ENCODE measurements at regions not wholly inside any gene's neighbourhood (a gene's known extent, or its start where the extent isn't known, plus 50 kb on each side); places are given as distances from the start of the nearest gene placed in this dataset.
"Not testable (repeated sequence)": the region's sequence is repeated elsewhere in the genome, so short reads cannot be mapped to it uniquely, and the experiment has no call there.

DNA sequence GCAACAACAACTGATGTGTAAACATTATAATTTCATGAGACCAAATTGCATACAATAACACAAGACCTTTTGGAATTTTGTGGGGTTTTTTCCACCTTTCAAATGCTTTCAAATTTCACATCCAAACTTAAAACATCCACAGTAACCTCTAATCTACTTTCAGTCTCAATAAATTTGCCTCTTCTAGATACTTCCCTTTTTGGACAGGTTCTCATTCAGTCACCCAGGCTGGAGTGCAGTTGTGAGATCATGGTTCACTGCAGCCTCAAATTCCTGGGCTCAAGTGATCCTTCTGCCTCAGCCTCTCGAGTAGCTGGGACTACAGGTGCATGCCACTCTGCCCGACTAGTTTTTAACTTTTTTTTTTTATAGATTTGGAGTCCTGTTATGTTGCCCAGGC lies 556.6 kb downstream of the NLGN4X start:
- Mint-ChIP-seq H3K27me3 (no peaks in the 10 kb centered on the region), H3K27ac (no peak overlapping the region)

DNA sequence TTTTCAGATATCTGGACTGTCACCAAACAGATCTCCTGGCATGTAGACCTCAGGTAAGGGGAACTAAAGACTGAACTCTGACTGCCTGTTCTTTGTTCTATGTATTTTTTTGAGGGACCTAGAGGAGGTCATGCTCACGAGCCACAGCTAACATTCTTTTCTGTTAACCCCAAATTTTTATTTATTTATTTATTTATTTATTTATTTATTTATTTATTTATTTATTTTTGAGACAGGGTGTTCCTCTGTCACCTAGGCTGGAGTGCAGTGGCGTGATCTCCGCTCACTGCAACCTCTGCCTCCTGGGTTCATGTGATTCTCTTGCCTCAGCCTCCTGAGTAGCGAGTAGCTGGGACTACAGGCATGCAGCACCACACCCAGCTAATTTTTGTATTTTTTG lies 562.0 kb downstream of the NLGN4X start:
- H3K4me3 Mint-ChIP-seq; H3K27ac Mint-ChIP-seq; DNase-seq; H3K36me3 Mint-ChIP-seq (ENCODE audit: low read depth); H3K9me3 ChIP-seq (ENCODE audit: control insufficient read depth, low read length, poor library complexity, severe bottlenecking); H3K4me1 Mint-ChIP-seq; ATAC-seq; H3K27me3 Mint-ChIP-seq: not testable (repeated sequence)

More for the DNA sequence above, 556.6 kb downstream of the NLGN4X start:
- Mint-ChIP-seq H3K4me1 (no peaks in the 10 kb centered on the region), H3K4me3 (no peak overlapping the region), H3K36me3 (ENCODE audit: low read depth) (no peaks in the 10 kb centered on the region)
- DNase-seq, result no peak
- H3K9me3 ChIP-seq (ENCODE audit: control insufficient read depth, low read length, poor library complexity, severe bottlenecking), result no peaks in the 10 kb centered on the region
- ATAC-seq, result no peak

DNA sequence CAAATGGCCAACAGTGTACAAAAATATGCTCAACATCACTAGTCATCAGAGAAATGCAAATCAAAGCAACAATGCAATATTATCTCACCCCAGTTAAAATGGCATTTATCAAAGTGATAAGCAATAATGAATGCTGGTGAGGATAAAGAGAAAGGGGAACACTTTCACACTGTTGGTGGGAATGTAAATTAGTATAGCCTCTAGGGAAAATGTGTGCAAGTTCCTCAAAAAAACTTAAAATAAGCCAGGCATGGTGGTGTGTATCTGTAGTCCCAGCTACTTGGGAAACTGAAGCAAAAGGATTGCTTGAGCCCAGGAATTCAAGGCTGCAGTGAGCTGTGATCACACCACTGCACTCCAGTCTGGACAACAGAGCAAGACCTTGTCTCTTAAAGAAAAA lies 572.1 kb downstream of the NLGN4X start:
- Mint-ChIP-seq H3K36me3 (ENCODE audit: low read depth) (no peaks in the 10 kb centered on the region), H3K27me3 (no peaks in the 10 kb centered on the region), H3K4me3 (no peak overlapping the region), H3K4me1 (no peaks in the 10 kb centered on the region), H3K27ac (no peak overlapping the region)
- no peak for DNase-seq
- H3K9me3 ChIP-seq (ENCODE audit: control insufficient read depth, low read length, poor library complexity, severe bottlenecking), result no peaks in the 10 kb centered on the region
- no peak for ATAC-seq

DNA sequence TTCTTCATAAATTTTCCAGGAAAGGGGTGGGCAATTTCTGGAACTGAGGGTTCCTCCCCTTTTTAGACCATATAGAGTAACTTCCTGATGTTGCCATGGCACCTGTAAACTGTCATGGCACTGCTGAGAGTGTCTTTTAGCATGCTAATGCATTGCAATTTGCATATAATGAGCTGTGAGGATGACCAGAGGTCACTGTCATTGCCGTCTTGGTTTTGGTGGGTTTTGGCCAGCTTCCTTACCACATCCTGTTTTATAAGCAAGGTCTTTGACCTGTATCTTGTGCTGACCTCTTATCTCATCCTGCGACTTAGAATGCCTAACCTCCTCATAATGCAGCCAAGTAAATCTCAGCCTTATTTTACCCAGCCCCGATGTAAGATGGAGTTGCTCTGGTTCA lies 577.8 kb downstream of the NLGN4X start:
- no peak overlapping the region for H3K4me3 Mint-ChIP-seq
- no peaks in the 10 kb centered on the region for H3K4me1 Mint-ChIP-seq
- ATAC-seq (no peak), DNase-seq (no peak)
- H3K36me3 Mint-ChIP-seq (ENCODE audit: low read depth), result no peaks in the 10 kb centered on the region
- H3K27ac Mint-ChIP-seq, result no peak overlapping the region
- no peaks in the 10 kb centered on the region for H3K27me3 Mint-ChIP-seq
- no peaks in the 10 kb centered on the region for H3K9me3 ChIP-seq (ENCODE audit: control insufficient read depth, low read length, poor library complexity, severe bottlenecking)

DNA sequence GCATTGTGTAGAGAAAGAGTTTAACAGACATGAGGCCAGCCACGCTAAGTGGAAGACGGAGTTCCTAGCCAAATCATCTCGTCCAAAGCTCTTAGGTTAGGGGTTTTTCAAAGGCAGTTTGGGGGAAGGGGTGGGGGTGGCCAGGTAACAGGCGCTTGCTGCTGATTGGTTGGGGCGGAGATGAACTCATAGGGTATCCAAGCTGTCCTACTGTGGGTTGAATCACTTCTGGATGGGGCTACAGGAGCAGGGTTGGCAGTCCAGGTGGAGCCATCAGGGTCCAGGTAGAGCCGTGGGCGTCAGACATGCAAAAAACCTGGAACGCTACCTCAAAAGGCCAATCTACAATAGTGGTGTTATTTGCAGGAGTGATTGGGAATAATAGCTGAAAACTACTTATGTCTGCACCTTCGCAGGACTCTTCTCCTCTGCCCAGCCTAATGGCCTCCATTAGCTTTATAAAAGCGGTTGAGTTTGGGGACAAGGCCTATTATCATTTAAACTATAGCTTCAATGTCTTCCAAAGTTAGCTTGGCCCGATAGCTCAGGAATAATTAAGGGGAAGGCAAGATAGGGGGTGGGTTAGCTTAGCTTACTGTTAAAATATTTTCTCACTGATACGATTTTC lies 579.6 kb downstream of the NLGN4X start:
- H3K27me3 Mint-ChIP-seq, result no peaks in the 10 kb centered on the region
- H3K4me1 Mint-ChIP-seq, result no peaks in the 10 kb centered on the region
- H3K4me3 Mint-ChIP-seq, result no peak overlapping the region
- H3K36me3 Mint-ChIP-seq (ENCODE audit: low read depth), result no peaks in the 10 kb centered on the region
- no peak overlapping the region for H3K27ac Mint-ChIP-seq
- ATAC-seq, result no peak
- H3K9me3 ChIP-seq (ENCODE audit: control insufficient read depth, low read length, poor library complexity, severe bottlenecking), result no peaks in the 10 kb centered on the region
- no peak for DNase-seq

DNA sequence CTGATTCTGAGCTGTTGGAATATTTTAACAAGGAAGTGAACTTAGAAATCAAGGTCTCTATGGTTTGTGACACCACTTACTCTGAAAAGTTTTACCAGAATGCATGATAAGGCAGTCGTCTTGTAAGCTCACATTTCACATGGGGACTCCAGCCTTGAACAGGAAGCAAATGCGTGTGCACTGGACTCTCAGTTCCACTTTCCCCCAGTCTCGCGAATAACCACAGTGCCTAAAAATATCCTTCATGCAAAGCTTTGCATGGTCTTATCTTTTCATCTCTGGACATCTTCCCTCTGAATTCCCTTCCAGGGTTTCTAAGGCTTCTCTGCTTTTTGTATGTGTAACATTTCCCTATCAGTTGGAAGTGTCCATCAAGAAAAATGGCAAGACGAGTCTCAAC lies 581.8 kb downstream of the NLGN4X start:
- no peak for ATAC-seq
- H3K9me3 ChIP-seq (ENCODE audit: control insufficient read depth, low read length, poor library complexity, severe bottlenecking), result no peaks in the 10 kb centered on the region
- Mint-ChIP-seq H3K27me3 (no peaks in the 10 kb centered on the region), H3K27ac (no peak overlapping the region), H3K36me3 (ENCODE audit: low read depth) (no peaks in the 10 kb centered on the region), H3K4me3 (no peak overlapping the region), H3K4me1 (no peaks in the 10 kb centered on the region)
- no peak for DNase-seq

DNA sequence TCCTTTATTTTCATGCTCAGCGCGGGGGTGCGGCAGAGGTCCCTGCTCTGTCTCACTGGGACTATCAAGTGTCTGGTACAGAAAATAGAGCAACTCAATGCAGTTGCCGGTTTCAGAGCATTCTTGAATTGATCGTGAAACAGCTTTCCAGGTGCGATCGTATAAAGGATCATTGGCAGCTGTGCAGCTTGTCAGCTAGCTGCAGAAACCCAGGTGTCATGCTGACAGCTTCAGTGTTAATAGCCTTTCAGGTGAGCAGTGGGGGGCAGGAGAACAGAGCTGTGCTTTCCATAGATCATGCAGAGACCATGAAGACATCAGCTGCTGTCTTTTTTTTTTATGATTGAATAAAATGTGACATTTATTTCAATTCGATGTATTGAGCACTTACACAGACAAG lies 583.9 kb downstream of the NLGN4X start:
- ATAC-seq (no peak), DNase-seq (no peak)
- H3K36me3 Mint-ChIP-seq (ENCODE audit: low read depth), result no peaks in the 10 kb centered on the region
- no peaks in the 10 kb centered on the region for H3K9me3 ChIP-seq (ENCODE audit: control insufficient read depth, low read length, poor library complexity, severe bottlenecking)
- H3K4me1 Mint-ChIP-seq, result no peaks in the 10 kb centered on the region
- H3K27me3 Mint-ChIP-seq, result no peaks in the 10 kb centered on the region
- H3K27ac Mint-ChIP-seq, result no peak overlapping the region
- H3K4me3 Mint-ChIP-seq, result no peak overlapping the region

DNA sequence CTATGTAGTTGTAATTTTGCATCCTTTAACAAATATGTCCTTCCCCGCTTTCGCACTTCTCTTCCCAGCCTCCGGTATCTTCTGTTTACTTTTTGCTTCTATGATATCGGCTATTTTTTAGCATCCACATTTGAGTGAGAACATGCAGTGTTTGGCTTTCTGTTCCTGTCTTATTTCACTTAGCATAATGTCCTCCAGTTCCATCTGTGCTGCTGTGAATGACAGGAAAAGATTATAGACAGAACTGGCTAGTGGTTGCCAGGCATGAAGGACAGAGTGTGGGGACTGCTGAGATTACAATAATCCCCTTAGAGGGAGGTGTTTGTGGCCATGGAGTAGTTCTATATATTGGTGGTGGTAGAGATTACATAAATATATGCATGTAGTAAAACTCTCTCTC lies 588.6 kb downstream of the NLGN4X start:
- Mint-ChIP-seq H3K27ac (no peak overlapping the region), H3K4me3 (no peak overlapping the region), H3K27me3 (no peaks in the 10 kb centered on the region), H3K4me1 (no peaks in the 10 kb centered on the region), H3K36me3 (ENCODE audit: low read depth) (no peaks in the 10 kb centered on the region)
- ATAC-seq (no peak), DNase-seq (no peak)
- no peaks in the 10 kb centered on the region for H3K9me3 ChIP-seq (ENCODE audit: control insufficient read depth, low read length, poor library complexity, severe bottlenecking)

DNA sequence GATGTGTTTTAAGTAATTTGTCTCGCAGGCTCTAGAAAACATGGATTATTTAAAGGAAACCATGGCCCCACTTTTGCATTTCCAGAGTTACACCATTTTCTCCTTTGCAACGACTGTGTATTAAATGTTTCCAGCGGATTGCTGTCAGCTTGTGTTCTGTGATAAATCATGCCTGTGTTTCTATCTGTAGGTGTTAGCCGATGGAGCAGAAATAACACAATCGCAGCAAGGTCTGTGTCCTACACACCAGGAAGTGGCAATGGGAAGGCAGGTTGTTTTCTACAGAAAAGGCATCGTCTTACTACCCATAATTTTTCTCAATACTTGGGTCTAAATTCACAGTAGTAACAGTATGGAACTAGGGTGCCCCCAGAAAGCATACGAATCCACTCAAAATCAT lies 590.1 kb downstream of the NLGN4X start:
- H3K4me3 Mint-ChIP-seq, result no peak overlapping the region
- H3K9me3 ChIP-seq (ENCODE audit: control insufficient read depth, low read length, poor library complexity, severe bottlenecking), result no peaks in the 10 kb centered on the region
- H3K36me3 Mint-ChIP-seq (ENCODE audit: low read depth), result no peaks in the 10 kb centered on the region
- H3K27ac Mint-ChIP-seq, result no peak overlapping the region
- H3K27me3 Mint-ChIP-seq, result no peaks in the 10 kb centered on the region
- no peaks in the 10 kb centered on the region for H3K4me1 Mint-ChIP-seq
- ATAC-seq (no peak), DNase-seq (no peak)

DNA sequence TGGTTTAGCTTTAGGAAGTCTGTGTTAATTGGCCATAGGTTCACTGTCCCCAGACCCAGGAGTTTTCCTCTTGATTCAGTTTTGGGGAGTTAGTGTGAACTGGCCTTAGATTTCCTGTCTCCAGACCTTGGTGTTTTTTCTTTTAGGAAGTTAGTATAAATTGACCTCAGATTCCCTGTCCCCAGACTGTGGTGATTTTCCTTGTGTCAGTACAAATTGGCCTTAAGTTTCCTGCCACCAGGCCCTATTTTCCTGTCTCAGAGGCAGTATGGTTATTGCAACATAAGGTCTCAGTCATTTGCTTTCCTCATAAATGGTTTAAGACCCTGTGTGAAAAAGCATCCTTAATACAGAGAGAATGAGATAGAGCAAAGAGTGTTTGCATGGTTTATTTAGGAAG lies 595.8 kb downstream of the NLGN4X start:
- DNase-seq (no peak), ATAC-seq (no peak)
- H3K27me3 Mint-ChIP-seq, result no peaks in the 10 kb centered on the region
- H3K4me1 Mint-ChIP-seq, result no peaks in the 10 kb centered on the region
- no peak overlapping the region for H3K27ac Mint-ChIP-seq
- H3K36me3 Mint-ChIP-seq (ENCODE audit: low read depth), result no peaks in the 10 kb centered on the region
- peaks cover 3% of the 10 kb centered on the region for H3K9me3 ChIP-seq (ENCODE audit: control insufficient read depth, low read length, poor library complexity, severe bottlenecking)
- H3K4me3 Mint-ChIP-seq, result no peak overlapping the region

DNA sequence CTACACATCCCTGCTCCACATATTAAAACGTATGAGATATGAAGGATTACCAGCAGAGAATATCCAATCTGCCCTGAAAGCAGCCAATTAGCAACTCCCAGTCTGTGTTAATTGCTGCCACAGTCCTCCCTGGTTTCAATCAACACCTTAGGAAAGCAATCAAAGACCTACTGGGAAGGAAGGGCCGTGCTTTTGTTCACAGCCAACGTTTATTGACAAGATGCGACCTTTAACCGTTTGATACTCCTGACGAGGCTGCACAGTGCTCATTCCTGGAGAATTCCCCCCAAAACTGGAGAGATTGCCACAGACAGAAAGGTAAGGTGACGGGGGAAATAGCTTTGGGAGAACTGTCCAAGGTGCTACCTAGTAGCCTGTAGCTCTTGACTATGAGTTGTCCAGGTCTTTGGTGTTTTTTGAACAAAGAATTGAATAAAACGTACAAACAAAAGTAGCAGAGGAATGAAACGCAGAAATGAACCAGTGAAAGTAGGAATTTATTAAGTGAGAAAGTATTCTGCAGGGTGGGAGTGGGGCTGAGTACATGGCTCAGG lies 596.5 kb downstream of the NLGN4X start:
- Mint-ChIP-seq H3K4me1 (no peaks in the 10 kb centered on the region), H3K27ac (no peak overlapping the region), H3K27me3 (no peaks in the 10 kb centered on the region), H3K4me3 (no peak overlapping the region), H3K36me3 (ENCODE audit: low read depth) (no peaks in the 10 kb centered on the region)
- ATAC-seq (no peak), DNase-seq (no peak)
- H3K9me3 ChIP-seq (ENCODE audit: control insufficient read depth, low read length, poor library complexity, severe bottlenecking), result peaks cover 3% of the 10 kb centered on the region

DNA sequence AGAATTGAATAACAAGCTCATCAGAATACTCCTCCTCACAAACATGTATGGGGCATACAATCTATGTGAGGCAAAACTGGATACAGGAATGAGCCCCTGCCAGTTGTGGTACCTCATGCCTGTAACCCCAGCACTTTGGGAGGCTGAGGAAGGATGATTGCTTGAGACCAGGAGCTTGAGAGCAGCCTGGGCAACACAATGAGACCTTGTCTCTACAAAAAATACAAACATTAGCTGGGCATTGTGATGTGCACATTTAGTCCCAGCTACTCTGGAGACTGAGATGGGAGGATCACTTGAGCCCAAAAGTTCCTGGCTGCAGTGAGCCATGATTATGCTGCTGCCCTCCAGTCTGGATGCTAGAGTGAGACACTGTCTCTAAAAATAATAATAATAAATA lies 611.0 kb downstream of the NLGN4X start:
- H3K36me3 Mint-ChIP-seq (ENCODE audit: low read depth), result no peaks in the 10 kb centered on the region
- no peak overlapping the region for H3K27ac Mint-ChIP-seq
- ATAC-seq, result no peak
- no peaks in the 10 kb centered on the region for H3K4me1 Mint-ChIP-seq
- no peak overlapping the region for H3K4me3 Mint-ChIP-seq
- no peak for DNase-seq
- H3K9me3 ChIP-seq (ENCODE audit: control insufficient read depth, low read length, poor library complexity, severe bottlenecking), result no peaks in the 10 kb centered on the region
- H3K27me3 Mint-ChIP-seq, result no peaks in the 10 kb centered on the region

DNA sequence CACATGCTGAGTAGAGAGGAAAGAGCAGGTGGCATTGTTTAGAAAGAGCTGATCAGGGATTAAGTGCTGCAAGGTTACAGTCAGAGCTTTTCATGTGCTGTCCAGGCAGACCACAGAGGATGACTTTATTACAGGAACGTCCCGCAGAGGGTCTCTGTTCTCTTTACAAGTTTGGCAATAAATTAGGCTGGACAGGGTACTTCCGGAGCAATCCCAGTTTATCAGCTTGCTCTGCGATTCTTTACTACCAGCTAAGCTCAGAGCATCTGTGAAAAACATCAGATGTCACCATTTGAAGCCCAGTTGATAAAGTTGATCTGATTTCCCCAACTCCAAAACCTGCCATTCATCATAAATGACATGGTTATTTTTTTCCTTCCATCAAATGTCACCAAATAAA lies 633.1 kb downstream of the NLGN4X start:
- Mint-ChIP-seq H3K4me3 (no peak overlapping the region), H3K36me3 (ENCODE audit: low read depth) (no peaks in the 10 kb centered on the region), H3K4me1 (no peaks in the 10 kb centered on the region), H3K27ac (no peak overlapping the region), H3K27me3 (no peaks in the 10 kb centered on the region)
- no peak for DNase-seq
- no peaks in the 10 kb centered on the region for H3K9me3 ChIP-seq (ENCODE audit: control insufficient read depth, low read length, poor library complexity, severe bottlenecking)
- ATAC-seq, result no peak

DNA sequence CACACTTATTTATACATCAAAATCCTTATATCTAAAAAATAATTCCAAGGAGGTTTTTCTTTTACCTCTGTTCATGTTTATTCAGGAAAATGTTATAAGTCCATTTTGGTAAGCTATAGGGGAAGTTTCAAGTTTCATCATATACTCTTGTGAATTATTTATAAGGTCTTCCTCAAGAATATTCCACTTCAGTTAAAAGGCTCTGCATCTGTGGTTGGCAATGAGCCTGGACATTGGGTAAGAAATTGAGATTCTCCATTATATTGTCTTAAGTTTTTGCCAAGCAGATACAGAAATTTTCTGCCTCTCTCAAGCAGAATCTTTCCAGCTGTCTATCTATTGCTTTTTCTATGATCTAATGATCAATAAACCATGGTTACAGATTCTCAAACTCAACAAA lies 641.9 kb downstream of the NLGN4X start:
- Mint-ChIP-seq H3K27me3 (no peaks in the 10 kb centered on the region), H3K27ac (no peak overlapping the region), H3K36me3 (ENCODE audit: low read depth) (no peaks in the 10 kb centered on the region), H3K4me3 (no peak overlapping the region), H3K4me1 (no peaks in the 10 kb centered on the region)
- ATAC-seq, result no peak
- no peak for DNase-seq
- no peaks in the 10 kb centered on the region for H3K9me3 ChIP-seq (ENCODE audit: control insufficient read depth, low read length, poor library complexity, severe bottlenecking)
